ENCODE measurements at regions not wholly inside any gene's neighbourhood (a gene's known extent, or its start where the extent isn't known, plus 50 kb on each side); places are given as distances from the start of the nearest gene placed in this dataset.

DNA sequence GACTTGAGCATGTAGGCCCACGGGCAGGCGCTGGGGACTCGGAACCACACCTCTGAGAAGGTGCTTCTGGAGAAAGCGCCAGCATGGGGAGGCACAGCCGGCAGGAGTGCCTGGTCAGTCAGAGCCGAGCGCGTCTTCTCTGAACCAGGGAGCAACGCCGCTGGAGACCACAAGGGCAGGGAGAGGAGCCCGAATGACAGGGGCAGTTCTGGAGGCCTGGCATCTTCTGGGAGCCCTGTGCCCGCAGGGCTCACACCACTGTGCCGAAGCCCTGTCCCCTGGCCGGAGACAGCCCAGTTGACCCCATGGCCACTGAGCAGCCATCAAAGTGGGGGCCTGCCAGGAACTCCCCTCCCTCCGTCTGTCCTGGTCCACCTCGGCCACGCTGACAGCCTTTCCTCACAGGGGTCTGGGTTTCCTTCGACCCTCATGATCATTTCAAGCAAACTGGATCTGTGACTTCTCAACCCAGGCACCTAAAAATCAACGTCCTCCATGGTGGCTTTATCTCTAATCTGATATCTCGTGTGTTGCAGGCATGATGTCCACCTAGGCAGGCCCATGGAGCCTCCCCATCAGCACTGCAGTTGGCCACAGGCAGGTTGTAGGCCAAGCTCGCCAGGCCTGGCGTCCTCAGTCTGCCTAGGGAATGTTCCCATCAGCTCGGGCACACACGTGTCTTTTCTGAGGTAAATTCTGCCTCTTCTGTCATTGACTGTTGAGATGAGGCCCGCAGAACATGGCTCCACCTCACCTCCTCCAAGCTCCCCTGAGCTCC, 299.3 kb upstream of the RTL1 start:
- TF ChIP-seq CTCF (IDR thresholded peaks at IDR 0.05) (no peak), POLR2A (IDR thresholded peaks at IDR 0.05) (no peak), POLR2AphosphoS5 (IDR thresholded peaks at IDR 0.05) (no peak)

All from suprapubic skin (tissue), 4 donors.